CD4-positive, alpha-beta T cell (primary cell): ENCODE measurements at regions not wholly inside any gene's neighbourhood (a gene's known extent, or its start where the extent isn't known, plus 50 kb on each side); places are given as distances from the start of the nearest gene placed in this dataset.
"Not testable (repeated sequence)": the region's sequence is repeated elsewhere in the genome, so short reads cannot be mapped to it uniquely, and the experiment has no call there.

Experiments used
- ATAC-seq: fragments of 200-7000 bp; cut with Tn5 transposase; one replicate; pipeline ENCODE4 v1.10.0; 2022; ENCODE audit warnings: mild to moderate bottlenecking; ENCODE audit not compliant: poor library complexity
- CTCF ChIA-PET: fragments of 350-600 bp; sonication (Branson Sonifier 250); formaldehyde crosslinking; loops from one replicate; lab custom pipeline; 2021; ENCODE audit warnings: antibody characterized with exemption, inconsistent platforms; lab: Charles Lee
- POLR2A ChIA-PET: fragments of 350-600 bp; sonication (Branson Sonifier 250); formaldehyde crosslinking; loops from one replicate; lab custom pipeline; 2021; ENCODE audit warnings: antibody characterized with exemption, inconsistent platforms; lab: Charles Lee
- DNase-seq, 14 experiments: peaks; one replicate each; pipeline ENCODE4 v3.0.0-alpha.2; 2013 to 2020; ENCODE audit warnings: mixed read lengths in 2 of 14
- H3K27ac ChIP-seq, 2 donors: one replicate each; pipeline versions ENCODE4 v1.5.1 to v1.7.0; 2013; ENCODE audit warnings: low read length in 2 of 2, low read depth in 1 of 2, mild to moderate bottlenecking in 1 of 2
- H3K27me3 ChIP-seq, 2 experiments: 1 replicate in 1 of 2; 2 replicates in 1 of 2; pipeline versions ENCODE4 v1.6.1 to v1.7.0; 2013; ENCODE audit warnings: low read length in 2 of 2, control low read depth in 1 of 2, mild to moderate bottlenecking in 1 of 2, moderate library complexity in 1 of 2; ENCODE audit not compliant: insufficient read depth in 2 of 2, control insufficient read depth in 1 of 2
- H3K36me3 ChIP-seq: one replicate; pipeline ENCODE4 v1.6.1; 2013; ENCODE audit warnings: low read length, control low read depth; ENCODE audit not compliant: insufficient read depth
- H3K4me1 ChIP-seq: one replicate; pipeline ENCODE4 v1.6.1; 2013; ENCODE audit warnings: low read length, control low read depth; ENCODE audit not compliant: insufficient read depth
- H3K4me3 ChIP-seq: one replicate; pipeline ENCODE4 v1.5.1; 2013; ENCODE audit warnings: mild to moderate bottlenecking, low read length, moderate library complexity
- H3K9me3 ChIP-seq, 2 experiments: 1 replicate in 1 of 2; 2 replicates in 1 of 2; pipeline versions ENCODE4 v1.6.1 to v1.7.0; 2013; ENCODE audit warnings: low read length in 2 of 2, mild to moderate bottlenecking in 2 of 2, control low read depth in 1 of 2, moderate library complexity in 1 of 2; ENCODE audit not compliant: control insufficient read depth in 1 of 2, insufficient read depth in 1 of 2
- H3K27ac Mint-ChIP-seq: one replicate; pipeline ENCODE4 v1.8.0; 2020; ENCODE audit warnings: mixed read lengths
- H3K27me3 Mint-ChIP-seq: one replicate; pipeline ENCODE4 v1.8.0; 2021; ENCODE audit warnings: mixed read lengths
- H3K36me3 Mint-ChIP-seq: one replicate; pipeline ENCODE4 v1.8.0; 2021; ENCODE audit warnings: low read depth, mixed read lengths
- H3K4me1 Mint-ChIP-seq: one replicate; pipeline ENCODE4 v1.8.0; 2021; ENCODE audit warnings: low read depth, mixed read lengths
- H3K4me3 Mint-ChIP-seq: one replicate; pipeline ENCODE4 v1.8.0; 2020; ENCODE audit warnings: mild to moderate bottlenecking, mixed read lengths
- H3K9me3 Mint-ChIP-seq: one replicate; pipeline ENCODE4 v1.8.0; 2020; ENCODE audit warnings: mixed read lengths
- intact Hi-C, 2 experiments: fragments of 100-400 bp; cut with DNase I in 1 of 2; cut with micrococcal nuclease in 1 of 2; formaldehyde crosslinking; loops; one replicate each; pipeline versions ENCODE4 v1.15.1 to v1.9.0; 2023 to 2025; cut with DNase I, micrococcal nuclease
- TF ChIP-seq, protein P1 (sequence below): fragments of 200-600 bp; IDR thresholded peaks from one replicate; pipeline ENCODE4 v1.8.0; 2022; ENCODE audit warnings: antibody characterized with exemption, mild to moderate bottlenecking

DNA sequence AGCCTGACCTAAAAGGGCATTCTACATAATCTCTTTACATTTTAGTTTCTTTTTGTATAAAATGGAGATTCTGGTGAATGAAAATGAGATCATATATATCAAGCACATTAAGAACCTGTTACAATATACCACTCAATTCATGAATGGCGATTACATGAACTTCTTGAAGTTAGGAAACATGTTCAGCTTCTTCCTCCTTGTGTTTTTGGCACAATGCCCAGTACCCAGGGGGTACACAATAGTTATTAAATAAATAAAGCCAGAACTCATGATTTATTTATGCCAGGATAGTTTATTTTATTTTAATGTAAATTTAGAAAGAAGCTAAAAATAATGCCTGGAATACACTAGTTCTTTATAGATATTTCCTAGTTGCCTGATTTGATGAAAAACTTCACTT is 186.0 kb upstream of the PTGFR start:
- intact Hi-C loops: no loop called here
- Mint-ChIP-seq H3K27me3 (peaks cover 7% of the 10 kb centered on the region), H3K4me3 (no peak overlapping the region)

DNA sequence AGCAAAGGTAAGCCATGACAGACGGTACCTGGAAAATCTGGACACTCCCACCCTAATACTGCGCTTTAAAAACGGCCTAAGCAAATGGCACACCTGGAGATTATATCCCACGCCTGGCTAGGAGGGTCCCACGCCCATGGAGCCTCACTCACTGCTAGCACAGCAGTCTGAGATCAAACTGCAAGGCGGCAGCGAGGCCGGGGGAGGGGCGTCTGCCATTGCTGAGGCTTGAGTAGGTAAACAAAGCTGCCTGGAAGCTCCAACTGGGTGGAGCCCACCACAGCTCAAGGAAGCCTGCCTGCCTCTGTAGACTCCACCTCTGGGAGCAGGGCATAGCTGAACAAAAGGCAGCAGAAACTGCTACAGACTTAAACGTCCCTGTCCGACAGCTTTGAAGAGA is 180.5 kb upstream of the PTGFR start:
- H3K36me3 Mint-ChIP-seq, CTCF ChIA-PET, H3K9me3 Mint-ChIP-seq, H3K4me3 Mint-ChIP-seq, DNase-seq, H3K4me1 Mint-ChIP-seq, ATAC-seq, H3K27ac Mint-ChIP-seq, H3K27me3 ChIP-seq, H3K27me3 Mint-ChIP-seq, H3K4me1 ChIP-seq, H3K9me3 ChIP-seq, POLR2A ChIA-PET, H3K27ac ChIP-seq, H3K4me3 ChIP-seq, H3K36me3 ChIP-seq, intact Hi-C loops: not testable (repeated sequence)

More for the DNA sequence above, 186.0 kb upstream of the PTGFR start:
- H3K4me1 ChIP-seq: no peaks in the 10 kb centered on the region
- no peaks in the 10 kb centered on the region for H3K27me3 ChIP-seq
- H3K36me3 ChIP-seq: no peaks in the 10 kb centered on the region
- CTCF ChIA-PET: no interaction called here
- DNase-seq: no peak
- H3K27ac Mint-ChIP-seq: no peak overlapping the region
- no peak overlapping the region for H3K4me3 ChIP-seq
- no peaks in the 10 kb centered on the region for H3K36me3 Mint-ChIP-seq
- POLR2A ChIA-PET: no interaction called here
- TF ChIP-seq, protein P1, sequence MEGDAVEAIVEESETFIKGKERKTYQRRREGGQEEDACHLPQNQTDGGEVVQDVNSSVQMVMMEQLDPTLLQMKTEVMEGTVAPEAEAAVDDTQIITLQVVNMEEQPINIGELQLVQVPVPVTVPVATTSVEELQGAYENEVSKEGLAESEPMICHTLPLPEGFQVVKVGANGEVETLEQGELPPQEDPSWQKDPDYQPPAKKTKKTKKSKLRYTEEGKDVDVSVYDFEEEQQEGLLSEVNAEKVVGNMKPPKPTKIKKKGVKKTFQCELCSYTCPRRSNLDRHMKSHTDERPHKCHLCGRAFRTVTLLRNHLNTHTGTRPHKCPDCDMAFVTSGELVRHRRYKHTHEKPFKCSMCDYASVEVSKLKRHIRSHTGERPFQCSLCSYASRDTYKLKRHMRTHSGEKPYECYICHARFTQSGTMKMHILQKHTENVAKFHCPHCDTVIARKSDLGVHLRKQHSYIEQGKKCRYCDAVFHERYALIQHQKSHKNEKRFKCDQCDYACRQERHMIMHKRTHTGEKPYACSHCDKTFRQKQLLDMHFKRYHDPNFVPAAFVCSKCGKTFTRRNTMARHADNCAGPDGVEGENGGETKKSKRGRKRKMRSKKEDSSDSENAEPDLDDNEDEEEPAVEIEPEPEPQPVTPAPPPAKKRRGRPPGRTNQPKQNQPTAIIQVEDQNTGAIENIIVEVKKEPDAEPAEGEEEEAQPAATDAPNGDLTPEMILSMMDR: no peak
- H3K27ac ChIP-seq: no peak overlapping the region
- H3K4me1 Mint-ChIP-seq: no peaks in the 10 kb centered on the region
- H3K9me3 Mint-ChIP-seq: peaks cover 13% of the 10 kb centered on the region
- no peaks in the 10 kb centered on the region for H3K9me3 ChIP-seq
- no peak for ATAC-seq

DNA sequence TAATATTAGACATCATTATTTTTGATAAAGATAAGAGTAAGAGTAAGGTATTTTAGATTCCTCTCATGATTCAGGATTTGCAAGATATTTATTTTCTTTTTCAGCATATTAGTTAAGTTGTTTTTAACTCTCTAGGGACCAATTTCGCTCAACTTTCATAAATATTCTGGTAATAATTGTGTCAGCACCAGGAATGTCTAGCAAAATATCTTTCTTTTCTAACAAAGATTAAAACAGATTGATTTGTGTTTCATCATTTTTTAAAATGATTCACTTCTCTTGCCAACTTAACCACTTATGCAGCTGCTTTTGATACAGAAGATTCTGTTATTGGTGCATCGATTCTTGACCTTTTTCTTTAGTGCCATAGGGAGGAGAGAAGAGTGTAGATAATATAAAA is 172.8 kb upstream of the PTGFR start:
- no peak for DNase-seq
- Mint-ChIP-seq H3K4me3 (no peak overlapping the region), H3K9me3 (no peaks in the 10 kb centered on the region), H3K36me3 (no peaks in the 10 kb centered on the region), H3K27ac (no peak overlapping the region), H3K27me3 (no peaks in the 10 kb centered on the region), H3K4me1 (no peaks in the 10 kb centered on the region)
- no peak for ATAC-seq
- TF ChIP-seq, protein P1: no peak
- ChIA-PET POLR2A (no interaction called here), CTCF (no interaction called here)
- H3K27me3 ChIP-seq: no peaks in the 10 kb centered on the region
- no peak overlapping the region for H3K27ac ChIP-seq
- H3K4me1 ChIP-seq: no peaks in the 10 kb centered on the region
- H3K9me3 ChIP-seq: no peaks in the 10 kb centered on the region
- H3K4me3 ChIP-seq: no peak overlapping the region
- no peaks in the 10 kb centered on the region for H3K36me3 ChIP-seq
- intact Hi-C loops: no loop called here

DNA sequence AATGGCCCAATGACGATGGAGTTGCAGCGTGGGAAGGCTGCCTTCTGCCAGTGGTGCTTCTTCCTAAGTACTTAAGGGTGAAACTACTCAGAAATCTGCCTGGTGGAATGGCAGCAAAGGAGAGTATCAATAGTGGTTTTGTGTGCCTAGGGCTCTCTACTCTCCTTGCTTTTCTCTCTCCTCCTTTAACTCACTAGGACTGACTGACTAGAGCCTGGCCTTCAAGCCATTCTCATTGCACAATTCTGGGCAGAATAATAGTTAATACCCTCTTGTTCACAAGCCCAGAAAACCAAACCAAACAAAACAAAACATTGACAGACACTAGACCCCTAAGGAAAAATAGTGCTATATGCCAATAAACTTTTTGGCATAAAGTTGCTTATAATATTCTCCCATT is 171.2 kb upstream of the PTGFR start:
- DNase-seq: no peak
- no peak overlapping the region for H3K4me3 Mint-ChIP-seq
- no peaks in the 10 kb centered on the region for H3K36me3 Mint-ChIP-seq

More for the DNA sequence above, 171.2 kb upstream of the PTGFR start:
- Mint-ChIP-seq H3K27me3 (peaks cover 4% of the 10 kb centered on the region), H3K9me3 (no peaks in the 10 kb centered on the region), H3K4me1 (no peaks in the 10 kb centered on the region), H3K27ac (no peak overlapping the region)
- Histone ChIP-seq H3K4me3 (no peak overlapping the region), H3K36me3 (no peaks in the 10 kb centered on the region), H3K4me1 (no peaks in the 10 kb centered on the region), H3K27me3 (no peaks in the 10 kb centered on the region), H3K9me3 (no peaks in the 10 kb centered on the region), H3K27ac (no peak overlapping the region)
- no peak for ATAC-seq
- intact Hi-C loops: no loop called here
- POLR2A ChIA-PET: no interaction called here
- CTCF ChIA-PET: no interaction called here
- TF ChIP-seq, protein P1: no peak
